Mesenchymal stem cell (in vitro differentiated cells and primary cell): ENCODE measurements at regions not wholly inside any gene's neighbourhood (a gene's known extent, or its start where the extent isn't known, plus 50 kb on each side); places are given as distances from the start of the nearest gene placed in this dataset.

Source experiments
- DNase-seq: peaks from one replicate; pipeline ENCODE4 v3.0.0-alpha.2; 2013
- H2AFZ ChIP-seq: one replicate; pipeline ENCODE4 v1.6.1; 2013; ENCODE audit warnings: low read depth, mild to moderate bottlenecking, control low read depth, inconsistent platforms, low read length, moderate library complexity
- H2AK5ac ChIP-seq: 2 replicates; pipeline ENCODE4 v1.6.1; 2013; ENCODE audit warnings: low read length, moderate library complexity, mild to moderate bottlenecking, inconsistent platforms; ENCODE audit not compliant: severe bottlenecking
- H2BK120ac ChIP-seq: one replicate; pipeline ENCODE4 v1.6.1; 2013; ENCODE audit warnings: low read depth, mild to moderate bottlenecking, inconsistent platforms, low read length, moderate library complexity
- H2BK12ac ChIP-seq, 2 experiments: one replicate each; pipeline ENCODE4 v1.6.1; 2013; ENCODE audit warnings: inconsistent platforms in 2 of 2, low read length in 2 of 2, mild to moderate bottlenecking in 2 of 2, moderate library complexity in 2 of 2, control low read depth in 1 of 2
- H2BK15ac ChIP-seq: one replicate; pipeline ENCODE4 v1.6.1; 2013; ENCODE audit warnings: mild to moderate bottlenecking, low read depth, inconsistent platforms; ENCODE audit not compliant: poor library complexity, severe bottlenecking
- H2BK5ac ChIP-seq: 2 replicates; pipeline ENCODE4 v1.6.1; 2013; ENCODE audit warnings: low read depth, mild to moderate bottlenecking, low read length, control low read depth, inconsistent platforms; ENCODE audit not compliant: poor library complexity, severe bottlenecking
- H3K14ac ChIP-seq, 2 experiments: one replicate each; pipeline ENCODE4 v1.6.1; 2013; ENCODE audit warnings: inconsistent platforms in 2 of 2, low read length in 2 of 2, control low read depth in 1 of 2, mild to moderate bottlenecking in 1 of 2, moderate library complexity in 1 of 2
- H3K18ac ChIP-seq, 2 experiments: one replicate each; pipeline ENCODE4 v1.6.1; 2013; ENCODE audit warnings: inconsistent platforms in 2 of 2, low read length in 2 of 2, control low read depth in 1 of 2, low read depth in 1 of 2, mild to moderate bottlenecking in 1 of 2
- H3K23ac ChIP-seq, 2 experiments: one replicate each; pipeline ENCODE4 v1.6.1; 2013; ENCODE audit warnings: inconsistent platforms in 2 of 2, low read length in 2 of 2, mild to moderate bottlenecking in 2 of 2, moderate library complexity in 2 of 2, control low read depth in 1 of 2
- H3K27ac ChIP-seq: 2 replicates; pipeline ENCODE4 v1.5.1; 2013; ENCODE audit warnings: mild to moderate bottlenecking, moderate library complexity, low read length, control low read depth, inconsistent platforms; ENCODE audit not compliant: poor library complexity, severe bottlenecking
- H3K27me3 ChIP-seq, 2 experiments: 2 replicates each; pipeline versions ENCODE4 v1.6.1 to v1.7.0; 2013; ENCODE audit warnings: low read length in 2 of 2, mild to moderate bottlenecking in 2 of 2, moderate library complexity in 2 of 2, control low read depth in 1 of 2, inconsistent platforms in 1 of 2; ENCODE audit not compliant: control insufficient read depth in 1 of 2, insufficient read depth in 1 of 2
- H3K36me3 ChIP-seq, 2 experiments: 2 replicates each; pipeline versions ENCODE4 v1.6.1 to v1.7.0; 2013; ENCODE audit warnings: low read length in 2 of 2, control low read depth in 1 of 2, inconsistent platforms in 1 of 2, low read depth in 1 of 2, mild to moderate bottlenecking in 1 of 2; ENCODE audit not compliant: insufficient read depth in 2 of 2, control insufficient read depth in 1 of 2
- H3K4ac ChIP-seq, 2 experiments: one replicate each; pipeline ENCODE4 v1.6.1; 2013; ENCODE audit warnings: inconsistent platforms in 2 of 2, low read length in 2 of 2, mild to moderate bottlenecking in 2 of 2, moderate library complexity in 2 of 2, control low read depth in 1 of 2, low read depth in 1 of 2
- H3K4me1 ChIP-seq: 2 replicates; pipeline ENCODE4 v1.6.1; 2013; ENCODE audit warnings: low read depth, low read length, control low read depth; ENCODE audit not compliant: control insufficient read depth, insufficient read depth
- H3K4me2 ChIP-seq: 2 replicates; pipeline ENCODE4 v1.6.1; 2013; ENCODE audit warnings: low read length, mild to moderate bottlenecking, inconsistent platforms; ENCODE audit not compliant: poor library complexity, severe bottlenecking
- H3K4me3 ChIP-seq, 2 experiments: 2 replicates each; pipeline versions ENCODE4 v1.5.1 to v1.7.0; 2013; ENCODE audit warnings: low read length in 2 of 2, mild to moderate bottlenecking in 2 of 2, control low read depth in 1 of 2, low read depth in 1 of 2; ENCODE audit not compliant: insufficient read depth in 1 of 2
- H3K79me1 ChIP-seq: replicated peaks from 2 replicates; pipeline ENCODE4 v1.6.1; 2013; ENCODE audit warnings: mild to moderate bottlenecking, control low read depth, low read length, inconsistent platforms; ENCODE audit not compliant: poor library complexity, severe bottlenecking
- H3K9ac ChIP-seq: 2 replicates; pipeline ENCODE4 v1.7.0; 2013; ENCODE audit warnings: mild to moderate bottlenecking, low read length, moderate library complexity
- H3K9me3 ChIP-seq: 2 replicates; pipeline ENCODE4 v1.7.0; 2013; ENCODE audit warnings: mild to moderate bottlenecking, low read length; ENCODE audit not compliant: control insufficient read depth
- H4K8ac ChIP-seq: one replicate; pipeline ENCODE4 v1.6.1; 2013; ENCODE audit warnings: inconsistent platforms, mild to moderate bottlenecking, low read length, moderate library complexity
- H4K91ac ChIP-seq: one replicate; pipeline ENCODE4 v1.6.1; 2013; ENCODE audit warnings: mild to moderate bottlenecking, low read length, inconsistent platforms
- WGBS: methylation state at CpG from one replicate; pipeline ENCODE4 v1.1.7; 2013; ENCODE audit warnings: mixed read lengths; 5-methylcytosine and 5-hydroxymethylcytosine counted together

DNA sequence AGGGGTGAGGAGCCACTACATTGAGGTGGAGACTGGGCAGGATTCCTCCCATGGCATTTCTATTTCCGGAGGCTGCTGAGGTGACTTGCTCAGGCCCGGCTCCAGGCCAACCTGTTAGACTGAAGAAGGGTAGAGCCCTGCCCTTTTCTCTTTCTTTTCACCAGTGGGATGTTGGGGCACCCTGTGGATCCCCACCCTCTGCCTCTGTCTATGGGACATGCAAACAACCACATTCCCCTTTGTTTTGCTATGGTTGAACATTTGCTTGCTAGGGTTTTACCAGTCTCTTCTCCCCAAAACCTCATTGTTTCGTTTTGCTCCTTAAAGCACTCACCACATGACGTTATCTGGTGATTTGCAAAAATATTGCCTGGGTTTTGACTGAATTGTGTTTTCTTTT lies 183.3 kb downstream of the ARL4C start:
- no peak for DNase-seq
- H2AFZ ChIP-seq: no peak overlapping the region
- peaks cover 2% of the 10 kb centered on the region for H3K4me1 ChIP-seq
- H3K27ac ChIP-seq: no peak overlapping the region
- H4K8ac ChIP-seq: no peak overlapping the region
- no peaks in the 10 kb centered on the region for H3K36me3 ChIP-seq
- no peak overlapping the region for H3K9ac ChIP-seq
- no peak overlapping the region for H2BK5ac ChIP-seq
- no peak overlapping the region for H2BK15ac ChIP-seq
- no peak overlapping the region for H3K4ac ChIP-seq
- H2BK12ac ChIP-seq: no peak overlapping the region
- no peaks in the 10 kb centered on the region for H3K79me1 ChIP-seq
- H3K9me3 ChIP-seq: no peaks in the 10 kb centered on the region
- H3K27me3 ChIP-seq: no peaks in the 10 kb centered on the region
- WGBS: 94% methylated on average over 2 of the region's 4 CpGs
- no peak overlapping the region for H2BK120ac ChIP-seq
- H3K14ac ChIP-seq: no peak overlapping the region
- H4K91ac ChIP-seq: no peak overlapping the region
- no peak overlapping the region for H2AK5ac ChIP-seq
- H3K4me2 ChIP-seq: no peak overlapping the region
- no peak overlapping the region for H3K23ac ChIP-seq
- H3K18ac ChIP-seq: no peak overlapping the region
- H3K4me3 ChIP-seq: no peak overlapping the region

DNA sequence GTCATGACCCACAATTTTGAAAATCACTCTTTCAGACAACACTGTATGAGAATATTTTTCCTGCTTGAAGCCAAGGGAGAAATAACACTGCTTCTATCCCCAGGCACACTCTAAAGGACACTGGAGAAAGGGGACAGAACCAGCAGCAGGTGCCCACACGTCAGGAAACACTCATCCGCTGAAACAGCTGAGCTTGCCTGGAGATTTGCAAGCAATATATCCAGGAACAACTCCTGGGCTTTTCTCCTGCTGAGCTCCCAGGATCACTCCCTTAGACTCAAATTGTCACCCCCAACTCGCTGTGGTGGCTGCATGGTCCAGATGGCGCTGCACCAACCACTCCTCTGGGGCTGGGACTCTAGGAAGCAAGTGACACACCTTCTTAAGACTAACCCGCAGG lies 186.7 kb downstream of the ARL4C start:
- 86% methylated on average over 5 of the region's 5 CpGs for WGBS
- Histone ChIP-seq H3K79me1 (no peaks in the 10 kb centered on the region), H2BK5ac (no peak overlapping the region), H2AK5ac (peak overlapping the region; percentile 87), H2BK12ac (no peak overlapping the region), H3K9me3 (no peaks in the 10 kb centered on the region), H3K36me3 (no peaks in the 10 kb centered on the region), H3K4me1 (peaks cover 11% of the 10 kb centered on the region), H4K8ac (no peak overlapping the region), H3K27me3 (no peaks in the 10 kb centered on the region), H3K4me2 (no peak overlapping the region), H3K18ac (no peak overlapping the region), H4K91ac (no peak overlapping the region), H3K9ac (no peak overlapping the region), H3K4me3 (no peak overlapping the region), H2BK15ac (no peak overlapping the region), H3K27ac (no peak overlapping the region), H3K4ac (no peak overlapping the region), H2BK120ac (no peak overlapping the region), H3K14ac (no peak overlapping the region), H2AFZ (no peak overlapping the region), H3K23ac (no peak overlapping the region)
- DNase-seq: no peak

- no peak overlapping the region for H2AFZ ChIP-seq
- no peaks in the 10 kb centered on the region for H3K36me3 ChIP-seq
- no peak overlapping the region for H2BK15ac ChIP-seq
- H2AK5ac ChIP-seq: peak overlapping the region; percentile 95
- H3K4me1 ChIP-seq: peaks cover 14% of the 10 kb centered on the region
- H3K27ac ChIP-seq: peak overlapping the region; percentile 87
- no peak overlapping the region for H3K4ac ChIP-seq
- H2BK5ac ChIP-seq: peak overlapping the region; percentile 34
- H3K4me3 ChIP-seq: no peak overlapping the region
- H2BK12ac ChIP-seq: no peak overlapping the region
- H2BK120ac ChIP-seq: no peak overlapping the region
- no peaks in the 10 kb centered on the region for H3K9me3 ChIP-seq
- H4K8ac ChIP-seq: no peak overlapping the region
- H3K23ac ChIP-seq: no peak overlapping the region
- no peak overlapping the region for H3K9ac ChIP-seq
- no peak overlapping the region for H3K14ac ChIP-seq
- DNase-seq: no peak
- no peak overlapping the region for H3K18ac ChIP-seq
- WGBS: 94% methylated on average over 3 of the region's 5 CpGs
- H3K4me2 ChIP-seq: no peak overlapping the region
- no peaks in the 10 kb centered on the region for H3K79me1 ChIP-seq
- no peak overlapping the region for H4K91ac ChIP-seq
- H3K27me3 ChIP-seq: no peaks in the 10 kb centered on the region
These were observed 187.4 kb downstream of the ARL4C start for GRCh38 chr2:234309431-234309830.

- Histone ChIP-seq H2AFZ (no peak overlapping the region), H2AK5ac (no peak overlapping the region), H3K27ac (peak overlapping the region; percentile 87), H4K91ac (no peak overlapping the region), H3K36me3 (no peaks in the 10 kb centered on the region), H3K9me3 (no peaks in the 10 kb centered on the region), H4K8ac (no peak overlapping the region), H3K4me1 (peaks cover 14% of the 10 kb centered on the region), H2BK12ac (no peak overlapping the region), H3K9ac (no peak overlapping the region), H3K14ac (no peak overlapping the region), H2BK120ac (no peak overlapping the region), H3K18ac (no peak overlapping the region), H2BK15ac (no peak overlapping the region), H3K4ac (no peak overlapping the region), H3K23ac (no peak overlapping the region), H3K79me1 (no peaks in the 10 kb centered on the region), H3K4me2 (no peak overlapping the region), H3K27me3 (no peaks in the 10 kb centered on the region), H3K4me3 (no peak overlapping the region), H2BK5ac (peak overlapping the region; percentile 34)
- 93% methylated on average over 6 of the region's 6 CpGs for WGBS
- DNase-seq: no peak
These were observed 188.1 kb downstream of the ARL4C start for GRCh38 chr2:234308813-234309195.
